ENCODE measurements at regions not wholly inside any gene's neighbourhood (a gene's known extent, or its start where the extent isn't known, plus 50 kb on each side); places are given as distances from the start of the nearest gene placed in this dataset.

GRCh38 chr2:16747689-16748088 is 82.1 kb upstream of the CYRIA start:
- Mint-ChIP-seq H3K27ac (ENCODE audit: unreplicated experiment) (no peak overlapping the region), H3K4me1 (ENCODE audit: low read depth, unreplicated experiment) (no peaks in the 10 kb centered on the region), H3K27me3 (ENCODE audit: unreplicated experiment) (peaks cover 50% of the 10 kb centered on the region), H3K4me3 (ENCODE audit: low read depth, unreplicated experiment) (no peak overlapping the region), H3K36me3 (ENCODE audit: insufficient read depth, unreplicated experiment) (no peaks in the 10 kb centered on the region), H3K9me3 (ENCODE audit: low read depth, unreplicated experiment) (peaks cover 2% of the 10 kb centered on the region)
- intact Hi-C loops (cut with micrococcal nuclease; ENCODE audit: unreplicated experiment), result no loop called here
- DNase-seq, result no peak
- CTCF ChIA-PET, result no interaction called here
- no TSS peak for BruUV-seq (replicated peaks)
- TF ChIP-seq, protein P1, sequence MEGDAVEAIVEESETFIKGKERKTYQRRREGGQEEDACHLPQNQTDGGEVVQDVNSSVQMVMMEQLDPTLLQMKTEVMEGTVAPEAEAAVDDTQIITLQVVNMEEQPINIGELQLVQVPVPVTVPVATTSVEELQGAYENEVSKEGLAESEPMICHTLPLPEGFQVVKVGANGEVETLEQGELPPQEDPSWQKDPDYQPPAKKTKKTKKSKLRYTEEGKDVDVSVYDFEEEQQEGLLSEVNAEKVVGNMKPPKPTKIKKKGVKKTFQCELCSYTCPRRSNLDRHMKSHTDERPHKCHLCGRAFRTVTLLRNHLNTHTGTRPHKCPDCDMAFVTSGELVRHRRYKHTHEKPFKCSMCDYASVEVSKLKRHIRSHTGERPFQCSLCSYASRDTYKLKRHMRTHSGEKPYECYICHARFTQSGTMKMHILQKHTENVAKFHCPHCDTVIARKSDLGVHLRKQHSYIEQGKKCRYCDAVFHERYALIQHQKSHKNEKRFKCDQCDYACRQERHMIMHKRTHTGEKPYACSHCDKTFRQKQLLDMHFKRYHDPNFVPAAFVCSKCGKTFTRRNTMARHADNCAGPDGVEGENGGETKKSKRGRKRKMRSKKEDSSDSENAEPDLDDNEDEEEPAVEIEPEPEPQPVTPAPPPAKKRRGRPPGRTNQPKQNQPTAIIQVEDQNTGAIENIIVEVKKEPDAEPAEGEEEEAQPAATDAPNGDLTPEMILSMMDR (IDR thresholded peaks at IDR 0.05; ENCODE audit: unreplicated experiment), result no peak

DNA sequence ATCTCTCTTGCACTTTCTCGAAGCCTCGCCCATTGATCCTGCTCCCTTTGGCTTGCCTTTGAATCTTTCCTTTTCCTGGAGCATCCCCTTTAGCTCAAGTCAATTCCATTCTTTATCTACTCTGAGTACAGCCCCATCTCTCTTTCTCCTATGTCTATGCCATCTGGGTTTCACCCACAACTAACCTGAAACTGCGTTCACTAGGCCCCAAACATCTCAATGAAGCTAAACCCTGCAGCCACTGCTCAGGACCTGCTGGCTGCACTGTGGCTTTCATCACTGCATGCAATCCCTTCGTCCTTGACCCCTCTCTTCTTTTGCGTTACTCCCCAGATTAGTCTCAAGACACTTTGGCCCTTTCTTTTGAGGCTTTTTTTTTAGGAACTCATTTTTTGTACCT is 81.6 kb upstream of the CYRIA start:
- Mint-ChIP-seq H3K27ac (ENCODE audit: unreplicated experiment) (no peak overlapping the region), H3K9me3 (ENCODE audit: low read depth, unreplicated experiment) (peaks cover 2% of the 10 kb centered on the region)
- intact Hi-C loops (cut with micrococcal nuclease; ENCODE audit: unreplicated experiment), result no loop called here

GRCh38 chr2:16746833-16747232 is 81.2 kb upstream of the CYRIA start:
- TF ChIP-seq, protein P1 (IDR thresholded peaks at IDR 0.05; ENCODE audit: unreplicated experiment), result no peak
- H3K4me3 Mint-ChIP-seq (ENCODE audit: low read depth, unreplicated experiment), result no peak overlapping the region
- BruUV-seq (replicated peaks), result no TSS peak
- no peaks in the 10 kb centered on the region for H3K4me1 Mint-ChIP-seq (ENCODE audit: low read depth, unreplicated experiment)
- intact Hi-C loops (cut with micrococcal nuclease; ENCODE audit: unreplicated experiment), result no loop called here
- peaks cover 45% of the 10 kb centered on the region for H3K27me3 Mint-ChIP-seq (ENCODE audit: unreplicated experiment)
- DNase-seq, result no peak
- H3K27ac Mint-ChIP-seq (ENCODE audit: unreplicated experiment), result no peak overlapping the region
- peaks cover 2% of the 10 kb centered on the region for H3K9me3 Mint-ChIP-seq (ENCODE audit: low read depth, unreplicated experiment)
- CTCF ChIA-PET, result interaction anchor here (0.7 kb wide), 1 partner anchor 725 kb away, joined by 3 read pairs; no protein-coding TSS in a partner anchor
- no peaks in the 10 kb centered on the region for H3K36me3 Mint-ChIP-seq (ENCODE audit: insufficient read depth, unreplicated experiment)

More for the DNA sequence above, 81.6 kb upstream of the CYRIA start:
- CTCF ChIA-PET, result interaction anchor here (0.7 kb wide), 1 partner anchor 726 kb away, joined by 3 read pairs; no protein-coding TSS in a partner anchor
- Mint-ChIP-seq H3K27me3 (ENCODE audit: unreplicated experiment) (peaks cover 46% of the 10 kb centered on the region), H3K36me3 (ENCODE audit: insufficient read depth, unreplicated experiment) (no peaks in the 10 kb centered on the region), H3K4me1 (ENCODE audit: low read depth, unreplicated experiment) (no peaks in the 10 kb centered on the region), H3K4me3 (ENCODE audit: low read depth, unreplicated experiment) (no peak overlapping the region)
- no peak for DNase-seq
- TF ChIP-seq, protein P1 (IDR thresholded peaks at IDR 0.05; ENCODE audit: unreplicated experiment), result no peak
- BruUV-seq (replicated peaks), result no TSS peak

- no peak overlapping the region for H3K4me3 Mint-ChIP-seq (ENCODE audit: low read depth, unreplicated experiment)
- TF ChIP-seq, protein P1 (IDR thresholded peaks at IDR 0.05; ENCODE audit: unreplicated experiment), result no peak
Observed at GRCh38 chr2:16746329-16746728, 80.7 kb upstream of the CYRIA start.

More at GRCh38 chr2:16746329-16746728, 80.7 kb upstream of the CYRIA start:
- Mint-ChIP-seq H3K4me1 (ENCODE audit: low read depth, unreplicated experiment) (no peaks in the 10 kb centered on the region), H3K27me3 (ENCODE audit: unreplicated experiment) (peaks cover 45% of the 10 kb centered on the region), H3K9me3 (ENCODE audit: low read depth, unreplicated experiment) (peaks cover 2% of the 10 kb centered on the region), H3K27ac (ENCODE audit: unreplicated experiment) (no peak overlapping the region), H3K36me3 (ENCODE audit: insufficient read depth, unreplicated experiment) (no peaks in the 10 kb centered on the region)
- no TSS peak for BruUV-seq (replicated peaks)
- intact Hi-C loops (cut with micrococcal nuclease; ENCODE audit: unreplicated experiment), result no loop called here
- CTCF ChIA-PET, result interaction anchor here (0.7 kb wide), 1 partner anchor 725 kb away, joined by 3 read pairs; no protein-coding TSS in a partner anchor
- DNase-seq, result no peak
